Activated T-cell treated with anti-CD3 and anti-CD28 coated beads, Interleukin-2, amount 50 U/mL, for 24 hours (primary cell): ENCODE measurements at regions not wholly inside any gene's neighbourhood (a gene's known extent, or its start where the extent isn't known, plus 50 kb on each side); places are given as distances from the start of the nearest gene placed in this dataset.
"Not testable (repeated sequence)": the region's sequence is repeated elsewhere in the genome, so short reads cannot be mapped to it uniquely, and the experiment has no call there.

Experiments used
- DNase-seq: peaks from one replicate; pipeline ENCODE4 v3.0.0-alpha.2; 2020
- H3K27ac Mint-ChIP-seq: 2 replicates; pipeline ENCODE4 v1.8.0; 2020; ENCODE audit warnings: mild to moderate bottlenecking, mixed read lengths
- H3K27me3 Mint-ChIP-seq: 2 replicates; pipeline ENCODE4 v1.8.0; 2020; ENCODE audit warnings: mixed read lengths
- H3K36me3 Mint-ChIP-seq: 2 replicates; pipeline ENCODE4 v1.8.0; 2020; ENCODE audit warnings: low read depth, mixed read lengths
- H3K4me1 Mint-ChIP-seq: 2 replicates; pipeline ENCODE4 v1.8.0; 2020; ENCODE audit warnings: low read depth, mixed read lengths
- H3K4me3 Mint-ChIP-seq: 2 replicates; pipeline ENCODE4 v1.8.0; 2020; ENCODE audit warnings: mild to moderate bottlenecking, moderate library complexity, mixed read lengths
- H3K9me3 Mint-ChIP-seq: 2 replicates; pipeline ENCODE4 v1.8.0; 2020; ENCODE audit warnings: mixed read lengths

- DNase-seq, result no peak
- no peaks in the 10 kb centered on the region for H3K36me3 Mint-ChIP-seq
- H3K9me3 Mint-ChIP-seq, result no peaks in the 10 kb centered on the region
- H3K27ac Mint-ChIP-seq, result no peak overlapping the region
- H3K27me3 Mint-ChIP-seq, result no peaks in the 10 kb centered on the region
- no peak overlapping the region for H3K4me3 Mint-ChIP-seq
- H3K4me1 Mint-ChIP-seq, result no peaks in the 10 kb centered on the region
Observed at GRCh38 chr18:1047406-1047805, 142.7 kb downstream of the ADCYAP1 start.

GRCh38 chr18:1048032-1048431, 143.4 kb downstream of the ADCYAP1 start:
- Mint-ChIP-seq H3K36me3 (no peaks in the 10 kb centered on the region), H3K4me3 (no peak overlapping the region), H3K27me3 (no peaks in the 10 kb centered on the region), H3K27ac (no peak overlapping the region), H3K9me3 (no peaks in the 10 kb centered on the region), H3K4me1 (no peaks in the 10 kb centered on the region)
- DNase-seq, result no peak

GRCh38 chr18:1049173-1049572, 144.5 kb downstream of the ADCYAP1 start:
- no peak for DNase-seq
- H3K4me3 Mint-ChIP-seq, result no peak overlapping the region
- no peaks in the 10 kb centered on the region for H3K9me3 Mint-ChIP-seq
- H3K27ac Mint-ChIP-seq, result no peak overlapping the region
- H3K27me3 Mint-ChIP-seq, result no peaks in the 10 kb centered on the region
- H3K36me3 Mint-ChIP-seq, result no peaks in the 10 kb centered on the region
- no peaks in the 10 kb centered on the region for H3K4me1 Mint-ChIP-seq

- no peak for DNase-seq
- Mint-ChIP-seq H3K4me1 (no peaks in the 10 kb centered on the region), H3K36me3 (no peaks in the 10 kb centered on the region), H3K4me3 (no peak overlapping the region), H3K27me3 (no peaks in the 10 kb centered on the region), H3K9me3 (no peaks in the 10 kb centered on the region), H3K27ac (no peak overlapping the region)
Observed at GRCh38 chr18:1050012-1050657, 145.5 kb downstream of the ADCYAP1 start.

- no peaks in the 10 kb centered on the region for H3K36me3 Mint-ChIP-seq
- peaks cover 5% of the 10 kb centered on the region for H3K9me3 Mint-ChIP-seq
- DNase-seq, result no peak
- no peak overlapping the region for H3K27ac Mint-ChIP-seq
- H3K4me1 Mint-ChIP-seq, result no peaks in the 10 kb centered on the region
- no peaks in the 10 kb centered on the region for H3K27me3 Mint-ChIP-seq
- no peak overlapping the region for H3K4me3 Mint-ChIP-seq
Observed at GRCh38 chr18:1052301-1052700, 147.6 kb downstream of the ADCYAP1 start.

GRCh38 chr18:1053331-1054315, 149.0 kb downstream of the ADCYAP1 start:
- Mint-ChIP-seq H3K4me1 (no peaks in the 10 kb centered on the region), H3K9me3 (peaks cover 9% of the 10 kb centered on the region), H3K4me3 (no peak overlapping the region), H3K36me3 (no peaks in the 10 kb centered on the region), H3K27me3 (no peaks in the 10 kb centered on the region), H3K27ac (no peak overlapping the region)
- no peak for DNase-seq

- no peak overlapping the region for H3K4me3 Mint-ChIP-seq
- DNase-seq, result no peak
- H3K36me3 Mint-ChIP-seq, result no peaks in the 10 kb centered on the region
- H3K9me3 Mint-ChIP-seq, result peaks cover 12% of the 10 kb centered on the region
- no peaks in the 10 kb centered on the region for H3K27me3 Mint-ChIP-seq
- no peak overlapping the region for H3K27ac Mint-ChIP-seq
- no peaks in the 10 kb centered on the region for H3K4me1 Mint-ChIP-seq
Observed at GRCh38 chr18:1056404-1056803, 151.7 kb downstream of the ADCYAP1 start.

GRCh38 chr18:1057367-1057766, 152.7 kb downstream of the ADCYAP1 start:
- H3K4me1 Mint-ChIP-seq, result no peaks in the 10 kb centered on the region
- H3K9me3 Mint-ChIP-seq, result peaks cover 12% of the 10 kb centered on the region
- no peak overlapping the region for H3K4me3 Mint-ChIP-seq
- H3K36me3 Mint-ChIP-seq, result no peaks in the 10 kb centered on the region
- no peak for DNase-seq
- H3K27me3 Mint-ChIP-seq, result no peaks in the 10 kb centered on the region
- no peak overlapping the region for H3K27ac Mint-ChIP-seq

GRCh38 chr18:1062588-1062987, 157.9 kb downstream of the ADCYAP1 start:
- no peak for DNase-seq
- H3K9me3 Mint-ChIP-seq, result peaks cover 5% of the 10 kb centered on the region
- no peak overlapping the region for H3K4me3 Mint-ChIP-seq
- H3K36me3 Mint-ChIP-seq, result no peaks in the 10 kb centered on the region
- H3K27me3 Mint-ChIP-seq, result no peaks in the 10 kb centered on the region
- H3K4me1 Mint-ChIP-seq, result no peaks in the 10 kb centered on the region
- H3K27ac Mint-ChIP-seq, result no peak overlapping the region

- Mint-ChIP-seq H3K4me1 (no peaks in the 10 kb centered on the region), H3K9me3 (no peaks in the 10 kb centered on the region)
Observed at GRCh38 chr18:1075322-1075721, 170.7 kb downstream of the ADCYAP1 start.

GRCh38 chr18:1075876-1076275, 171.2 kb downstream of the ADCYAP1 start:
- Mint-ChIP-seq H3K36me3 (no peaks in the 10 kb centered on the region), H3K27me3 (no peaks in the 10 kb centered on the region), H3K9me3 (no peaks in the 10 kb centered on the region), H3K4me3 (no peak overlapping the region), H3K27ac (no peak overlapping the region), H3K4me1 (no peaks in the 10 kb centered on the region)
- DNase-seq, result no peak

More at GRCh38 chr18:1075322-1075721, 170.7 kb downstream of the ADCYAP1 start:
- Mint-ChIP-seq H3K4me3 (no peak overlapping the region), H3K36me3 (no peaks in the 10 kb centered on the region), H3K27me3 (no peaks in the 10 kb centered on the region), H3K27ac (no peak overlapping the region)
- no peak for DNase-seq

GRCh38 chr18:1078301-1078700, 173.6 kb downstream of the ADCYAP1 start:
- no peak for DNase-seq
- Mint-ChIP-seq H3K27me3 (no peaks in the 10 kb centered on the region), H3K27ac (no peak overlapping the region), H3K9me3 (no peaks in the 10 kb centered on the region), H3K4me1 (no peaks in the 10 kb centered on the region), H3K4me3 (no peak overlapping the region), H3K36me3 (no peaks in the 10 kb centered on the region)

- not testable (repeated sequence) for H3K27me3 Mint-ChIP-seq, H3K27ac Mint-ChIP-seq, DNase-seq, H3K4me3 Mint-ChIP-seq, H3K36me3 Mint-ChIP-seq, H3K4me1 Mint-ChIP-seq
- peaks cover 20% of the 10 kb centered on the region for H3K9me3 Mint-ChIP-seq
Observed at GRCh38 chr18:1083675-1084074, 179.0 kb downstream of the ADCYAP1 start.

GRCh38 chr18:1090758-1091157, 186.1 kb downstream of the ADCYAP1 start:
- H3K36me3 Mint-ChIP-seq, result no peaks in the 10 kb centered on the region
- no peak for DNase-seq
- no peaks in the 10 kb centered on the region for H3K27me3 Mint-ChIP-seq
- H3K27ac Mint-ChIP-seq, result no peak overlapping the region
- peaks cover 26% of the 10 kb centered on the region for H3K9me3 Mint-ChIP-seq
- H3K4me3 Mint-ChIP-seq, result no peak overlapping the region
- H3K4me1 Mint-ChIP-seq, result no peaks in the 10 kb centered on the region

GRCh38 chr18:1092228-1092627, 187.6 kb downstream of the ADCYAP1 start:
- Mint-ChIP-seq H3K36me3 (no peaks in the 10 kb centered on the region), H3K4me1 (no peaks in the 10 kb centered on the region), H3K27me3 (no peaks in the 10 kb centered on the region), H3K27ac (no peak overlapping the region), H3K9me3 (peaks cover 20% of the 10 kb centered on the region), H3K4me3 (no peak overlapping the region)
- no peak for DNase-seq
